WTC11 (cell line): ENCODE measurements at regions not wholly inside any gene's neighbourhood (a gene's known extent, or its start where the extent isn't known, plus 50 kb on each side); places are given as distances from the start of the nearest gene placed in this dataset.

Source experiments
- ATAC-seq: fragments of 200-7000 bp; cut with Tn5 transposase; 2 replicates; pipeline ENCODE4 v1.10.0; 2021; ENCODE audit warnings: mild to moderate bottlenecking, moderate library complexity
- CTCF ChIA-PET: fragments of 300-600 bp; sonication (Branson Sonifier 250); formaldehyde crosslinking; loops from one replicate; lab custom pipeline; 2021; ENCODE audit warnings: antibody characterized with exemption; lab: Charles Lee
- POLR2A ChIA-PET: fragments of 350-600 bp; sonication (Branson Sonifier 250); formaldehyde crosslinking; loops from one replicate; lab custom pipeline; 2021; ENCODE audit warnings: antibody characterized with exemption; lab: Charles Lee
- DNase-seq: peaks from one replicate; pipeline ENCODE4 v3.0.0; 2021; ENCODE audit warnings: low spot score
- H3K27ac Mint-ChIP-seq: 2 replicates; pipeline ENCODE4 v1.8.0; 2021; ENCODE audit warnings: mixed read lengths
- H3K27me3 Mint-ChIP-seq: 2 replicates; pipeline ENCODE4 v1.8.0; 2021; ENCODE audit warnings: low read depth, mild to moderate bottlenecking, moderate library complexity, mixed read lengths
- H3K36me3 Mint-ChIP-seq: 2 replicates; pipeline ENCODE4 v1.8.0; 2021; ENCODE audit warnings: mixed read lengths
- H3K4me1 Mint-ChIP-seq: 2 replicates; pipeline ENCODE4 v1.8.0; 2022; ENCODE audit warnings: mixed read lengths
- H3K4me3 Mint-ChIP-seq: 2 replicates; pipeline ENCODE4 v1.8.0; 2021; ENCODE audit warnings: mild to moderate bottlenecking, moderate library complexity, mixed read lengths
- H3K9me3 Mint-ChIP-seq: 2 replicates; pipeline ENCODE4 v1.8.0; 2021; ENCODE audit warnings: mixed read lengths
- ATF3 ChIP-seq: sonication (generic); formaldehyde crosslinking; conservative IDR thresholded peaks from 2 replicates; pipeline ENCODE4 v1.8.1; 2022; ENCODE audit warnings: mild to moderate bottlenecking, missing genetic modification reagents
- ESRRA ChIP-seq: sonication (generic); formaldehyde crosslinking; IDR thresholded peaks from 2 replicates; pipeline ENCODE4 v1.8.1; 2022; ENCODE audit warnings: mild to moderate bottlenecking, missing genetic modification reagents, borderline replicate concordance
- FOXK1 ChIP-seq: sonication (generic); formaldehyde crosslinking; IDR thresholded peaks from 2 replicates; pipeline ENCODE4 v1.8.0; 2022; ENCODE audit warnings: mild to moderate bottlenecking, moderate library complexity, missing genetic modification reagents
- GABPB1 ChIP-seq: sonication (generic); formaldehyde crosslinking; IDR thresholded peaks from 2 replicates; pipeline ENCODE4 v1.8.1; 2023; ENCODE audit warnings: mild to moderate bottlenecking, missing genetic modification reagents
- HMGA2 ChIP-seq: fragments of 250-450 bp; sonication (Bioruptor Pico); IDR thresholded peaks from 2 replicates; pipeline ENCODE4 v1.4.0; 2021; ENCODE audit warnings: mild to moderate bottlenecking, moderate library complexity
- HMGXB4 ChIP-seq: sonication (generic); formaldehyde crosslinking; IDR thresholded peaks from 2 replicates; pipeline ENCODE4 v1.8.1; 2023; ENCODE audit warnings: mild to moderate bottlenecking, moderate library complexity, missing genetic modification reagents
- MLX ChIP-seq: sonication (generic); formaldehyde crosslinking; IDR thresholded peaks from 2 replicates; pipeline ENCODE4 v1.8.1; 2023; ENCODE audit warnings: mild to moderate bottlenecking, missing genetic modification reagents, moderate library complexity
- PRRX2 ChIP-seq: fragments of 250-450 bp; sonication (Bioruptor Pico); IDR thresholded peaks from 2 replicates; pipeline ENCODE4 v1.8.0; 2021; ENCODE audit warnings: mild to moderate bottlenecking
- RELA ChIP-seq: sonication (generic); formaldehyde crosslinking; IDR thresholded peaks from 2 replicates; pipeline ENCODE4 v1.8.1; 2022; ENCODE audit warnings: missing genetic modification reagents, mild to moderate bottlenecking, borderline replicate concordance
- SMAD3 ChIP-seq: sonication (generic); formaldehyde crosslinking; IDR thresholded peaks from 2 replicates; pipeline ENCODE4 v1.8.0; 2022; ENCODE audit warnings: missing genetic modification reagents, mild to moderate bottlenecking, borderline replicate concordance
- USF2 ChIP-seq: sonication (generic); formaldehyde crosslinking; IDR thresholded peaks from 2 replicates; pipeline ENCODE4 v1.8.1; 2023; ENCODE audit warnings: mild to moderate bottlenecking, missing genetic modification reagents, moderate library complexity
- ZNF138 ChIP-seq: sonication (generic); formaldehyde crosslinking; conservative IDR thresholded peaks from 2 replicates; pipeline ENCODE4 v1.8.1; 2022; ENCODE audit warnings: mild to moderate bottlenecking, moderate library complexity, missing genetic modification reagents
- TF ChIP-seq, protein P1 (sequence below): fragments of 250-450 bp; sonication (Bioruptor Pico); IDR thresholded peaks from 2 replicates; pipeline ENCODE4 v1.9.0; 2021; ENCODE audit warnings: mild to moderate bottlenecking, borderline replicate concordance
- TF ChIP-seq, protein P2 (sequence below): sonication (generic); formaldehyde crosslinking; IDR thresholded peaks from 2 replicates; pipeline ENCODE4 v1.8.1; 2023; ENCODE audit warnings: mild to moderate bottlenecking, missing genetic modification reagents, borderline replicate concordance

DNA sequence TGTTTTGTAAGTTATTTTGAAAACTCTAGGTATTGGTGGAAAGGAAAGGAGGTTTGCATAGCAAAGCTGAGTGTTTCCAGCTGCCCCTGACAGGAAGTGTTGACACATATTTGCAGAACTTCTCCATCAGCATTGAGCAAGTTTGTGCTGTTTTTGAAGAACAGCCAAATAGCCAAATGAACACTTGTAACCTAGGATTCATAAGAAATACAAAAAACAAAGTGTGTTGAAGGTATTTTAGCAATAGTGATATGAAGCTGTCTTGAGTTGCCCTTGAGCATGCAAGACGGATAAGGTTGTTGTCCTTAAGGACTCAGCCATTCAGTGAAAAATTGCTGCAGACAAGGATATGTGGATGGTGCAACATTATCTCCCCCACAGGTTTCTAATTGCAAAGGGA, 68.3 kb upstream of the PGM2 start (continued):
- no peak for TF ChIP-seq ZNF138

- Mint-ChIP-seq H3K4me3 (no peak overlapping the region), H3K27ac (no peak overlapping the region), H3K9me3 (peaks cover 5% of the 10 kb centered on the region; the same call in 1 of the 2 replicates), H3K4me1 (peaks cover 12% of the 10 kb centered on the region), H3K36me3 (no peaks in the 10 kb centered on the region), H3K27me3 (no peaks in the 10 kb centered on the region)
- ChIA-PET POLR2A (no interaction called here), CTCF (no interaction called here)
- DNase-seq (no peak), ATAC-seq (no peak)
- TF ChIP-seq, protein P1, sequence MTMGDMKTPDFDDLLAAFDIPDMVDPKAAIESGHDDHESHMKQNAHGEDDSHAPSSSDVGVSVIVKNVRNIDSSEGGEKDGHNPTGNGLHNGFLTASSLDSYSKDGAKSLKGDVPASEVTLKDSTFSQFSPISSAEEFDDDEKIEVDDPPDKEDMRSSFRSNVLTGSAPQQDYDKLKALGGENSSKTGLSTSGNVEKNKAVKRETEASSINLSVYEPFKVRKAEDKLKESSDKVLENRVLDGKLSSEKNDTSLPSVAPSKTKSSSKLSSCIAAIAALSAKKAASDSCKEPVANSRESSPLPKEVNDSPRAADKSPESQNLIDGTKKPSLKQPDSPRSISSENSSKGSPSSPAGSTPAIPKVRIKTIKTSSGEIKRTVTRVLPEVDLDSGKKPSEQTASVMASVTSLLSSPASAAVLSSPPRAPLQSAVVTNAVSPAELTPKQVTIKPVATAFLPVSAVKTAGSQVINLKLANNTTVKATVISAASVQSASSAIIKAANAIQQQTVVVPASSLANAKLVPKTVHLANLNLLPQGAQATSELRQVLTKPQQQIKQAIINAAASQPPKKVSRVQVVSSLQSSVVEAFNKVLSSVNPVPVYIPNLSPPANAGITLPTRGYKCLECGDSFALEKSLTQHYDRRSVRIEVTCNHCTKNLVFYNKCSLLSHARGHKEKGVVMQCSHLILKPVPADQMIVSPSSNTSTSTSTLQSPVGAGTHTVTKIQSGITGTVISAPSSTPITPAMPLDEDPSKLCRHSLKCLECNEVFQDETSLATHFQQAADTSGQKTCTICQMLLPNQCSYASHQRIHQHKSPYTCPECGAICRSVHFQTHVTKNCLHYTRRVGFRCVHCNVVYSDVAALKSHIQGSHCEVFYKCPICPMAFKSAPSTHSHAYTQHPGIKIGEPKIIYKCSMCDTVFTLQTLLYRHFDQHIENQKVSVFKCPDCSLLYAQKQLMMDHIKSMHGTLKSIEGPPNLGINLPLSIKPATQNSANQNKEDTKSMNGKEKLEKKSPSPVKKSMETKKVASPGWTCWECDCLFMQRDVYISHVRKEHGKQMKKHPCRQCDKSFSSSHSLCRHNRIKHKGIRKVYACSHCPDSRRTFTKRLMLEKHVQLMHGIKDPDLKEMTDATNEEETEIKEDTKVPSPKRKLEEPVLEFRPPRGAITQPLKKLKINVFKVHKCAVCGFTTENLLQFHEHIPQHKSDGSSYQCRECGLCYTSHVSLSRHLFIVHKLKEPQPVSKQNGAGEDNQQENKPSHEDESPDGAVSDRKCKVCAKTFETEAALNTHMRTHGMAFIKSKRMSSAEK (CRISPR knock-in tag): no peak
- TF ChIP-seq MLX (CRISPR knock-in tag) (no peak), HMGA2 (CRISPR knock-in tag) (no peak), SMAD3 (CRISPR knock-in tag) (no peak), PRRX2 (CRISPR knock-in tag) (no peak), RELA (no peak), FOXK1 (CRISPR knock-in tag) (no peak), HMGXB4 (CRISPR knock-in tag) (no peak)
- TF ChIP-seq, protein P2, sequence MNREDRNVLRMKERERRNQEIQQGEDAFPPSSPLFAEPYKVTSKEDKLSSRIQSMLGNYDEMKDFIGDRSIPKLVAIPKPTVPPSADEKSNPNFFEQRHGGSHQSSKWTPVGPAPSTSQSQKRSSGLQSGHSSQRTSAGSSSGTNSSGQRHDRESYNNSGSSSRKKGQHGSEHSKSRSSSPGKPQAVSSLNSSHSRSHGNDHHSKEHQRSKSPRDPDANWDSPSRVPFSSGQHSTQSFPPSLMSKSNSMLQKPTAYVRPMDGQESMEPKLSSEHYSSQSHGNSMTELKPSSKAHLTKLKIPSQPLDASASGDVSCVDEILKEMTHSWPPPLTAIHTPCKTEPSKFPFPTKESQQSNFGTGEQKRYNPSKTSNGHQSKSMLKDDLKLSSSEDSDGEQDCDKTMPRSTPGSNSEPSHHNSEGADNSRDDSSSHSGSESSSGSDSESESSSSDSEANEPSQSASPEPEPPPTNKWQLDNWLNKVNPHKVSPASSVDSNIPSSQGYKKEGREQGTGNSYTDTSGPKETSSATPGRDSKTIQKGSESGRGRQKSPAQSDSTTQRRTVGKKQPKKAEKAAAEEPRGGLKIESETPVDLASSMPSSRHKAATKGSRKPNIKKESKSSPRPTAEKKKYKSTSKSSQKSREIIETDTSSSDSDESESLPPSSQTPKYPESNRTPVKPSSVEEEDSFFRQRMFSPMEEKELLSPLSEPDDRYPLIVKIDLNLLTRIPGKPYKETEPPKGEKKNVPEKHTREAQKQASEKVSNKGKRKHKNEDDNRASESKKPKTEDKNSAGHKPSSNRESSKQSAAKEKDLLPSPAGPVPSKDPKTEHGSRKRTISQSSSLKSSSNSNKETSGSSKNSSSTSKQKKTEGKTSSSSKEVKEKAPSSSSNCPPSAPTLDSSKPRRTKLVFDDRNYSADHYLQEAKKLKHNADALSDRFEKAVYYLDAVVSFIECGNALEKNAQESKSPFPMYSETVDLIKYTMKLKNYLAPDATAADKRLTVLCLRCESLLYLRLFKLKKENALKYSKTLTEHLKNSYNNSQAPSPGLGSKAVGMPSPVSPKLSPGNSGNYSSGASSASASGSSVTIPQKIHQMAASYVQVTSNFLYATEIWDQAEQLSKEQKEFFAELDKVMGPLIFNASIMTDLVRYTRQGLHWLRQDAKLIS (CRISPR knock-in tag): no peak
These were observed 68.7 kb upstream of the PGM2 start for GRCh38 chr4:37757761-37758160.

DNA sequence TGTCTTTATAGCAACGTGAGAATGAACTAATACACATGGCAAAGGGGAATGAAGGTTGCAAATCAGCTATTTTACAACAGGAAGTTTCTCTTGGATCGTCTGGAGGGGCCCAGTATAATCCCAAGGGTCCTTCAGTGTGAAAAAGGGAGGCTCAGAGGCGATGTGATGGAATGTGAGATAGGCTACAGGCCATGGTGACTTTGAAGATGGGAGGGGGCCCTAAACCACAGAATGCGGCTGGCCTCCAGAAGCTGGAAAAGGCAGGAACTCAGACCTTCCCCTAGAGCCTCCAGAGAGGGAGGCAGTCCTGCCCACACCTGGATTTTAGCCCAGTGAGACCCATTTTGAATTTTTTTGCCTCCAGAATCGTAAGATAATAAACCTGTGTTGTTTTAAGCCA, 69.4 kb upstream of the PGM2 start:
- CTCF ChIA-PET: no interaction called here
- POLR2A ChIA-PET: no interaction called here
- ATAC-seq (no peak), DNase-seq (no peak)
- H3K9me3 Mint-ChIP-seq: peaks cover 5% of the 10 kb centered on the region; the same call in 1 of the 2 replicates
- H3K27ac Mint-ChIP-seq: no peak overlapping the region
- TF ChIP-seq GABPB1 (no peak), ESRRA (no peak), ATF3 (no peak), USF2 (CRISPR knock-in tag) (no peak)
- no peak overlapping the region for H3K4me3 Mint-ChIP-seq
- H3K36me3 Mint-ChIP-seq: no peaks in the 10 kb centered on the region
- H3K27me3 Mint-ChIP-seq: no peaks in the 10 kb centered on the region
- peaks cover 9% of the 10 kb centered on the region for H3K4me1 Mint-ChIP-seq
